GM06990 (cell line): ENCODE measurements at regions not wholly inside any gene's neighbourhood (a gene's known extent, or its start where the extent isn't known, plus 50 kb on each side); places are given as distances from the start of the nearest gene placed in this dataset.

ENCODE experiments used
- DNase-seq: peaks from one replicate; pipeline ENCODE4 v3.0.0-alpha.2; 2011; ENCODE audit not compliant: insufficient read length; ENCODE audit errors: extremely low read depth
- H3K27me3 ChIP-seq: replicated peaks from 2 replicates; pipeline ENCODE4 v1.6.0; 2011; ENCODE audit warnings: low read length; ENCODE audit not compliant: control insufficient read depth, insufficient read depth
- H3K36me3 ChIP-seq: 2 replicates; pipeline ENCODE4 v1.5.1; 2011; ENCODE audit warnings: low read length; ENCODE audit not compliant: control insufficient read depth, insufficient read depth
- H3K4me3 ChIP-seq: replicated peaks from 2 replicates; pipeline ENCODE4 v1.5.1; 2011; ENCODE audit warnings: low read depth, mild to moderate bottlenecking, control low read depth, low read length
- TF ChIP-seq, protein P1 (sequence below): IDR thresholded peaks from 2 replicates; pipeline ENCODE4 v1.5.1; 2011; ENCODE audit warnings: low read length, control low read depth, mild to moderate bottlenecking, inconsistent platforms; ENCODE audit not compliant: insufficient read depth, poor library complexity, severe bottlenecking

DNA sequence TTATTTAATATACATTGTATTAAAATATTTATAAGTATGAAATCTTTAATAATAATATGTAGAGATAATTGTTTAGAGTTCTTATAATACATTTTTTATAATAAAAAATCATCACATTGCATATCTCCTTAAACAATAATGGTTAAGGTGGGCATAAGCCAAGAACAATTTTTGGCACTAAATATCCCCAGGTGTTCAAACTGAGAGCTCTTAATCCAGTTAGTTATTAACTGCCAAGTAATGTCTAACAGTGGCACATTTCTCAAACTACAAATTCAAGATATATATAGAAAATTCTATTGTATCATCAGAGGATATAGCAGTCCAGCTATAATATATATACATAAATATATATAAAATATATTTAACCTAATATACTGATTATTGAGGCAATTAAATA is 680.8 kb downstream of the SI start:
- H3K27me3 ChIP-seq: no peaks in the 10 kb centered on the region
- no peak overlapping the region for H3K4me3 ChIP-seq
- H3K36me3 ChIP-seq: no peaks in the 10 kb centered on the region
- TF ChIP-seq, protein P1, sequence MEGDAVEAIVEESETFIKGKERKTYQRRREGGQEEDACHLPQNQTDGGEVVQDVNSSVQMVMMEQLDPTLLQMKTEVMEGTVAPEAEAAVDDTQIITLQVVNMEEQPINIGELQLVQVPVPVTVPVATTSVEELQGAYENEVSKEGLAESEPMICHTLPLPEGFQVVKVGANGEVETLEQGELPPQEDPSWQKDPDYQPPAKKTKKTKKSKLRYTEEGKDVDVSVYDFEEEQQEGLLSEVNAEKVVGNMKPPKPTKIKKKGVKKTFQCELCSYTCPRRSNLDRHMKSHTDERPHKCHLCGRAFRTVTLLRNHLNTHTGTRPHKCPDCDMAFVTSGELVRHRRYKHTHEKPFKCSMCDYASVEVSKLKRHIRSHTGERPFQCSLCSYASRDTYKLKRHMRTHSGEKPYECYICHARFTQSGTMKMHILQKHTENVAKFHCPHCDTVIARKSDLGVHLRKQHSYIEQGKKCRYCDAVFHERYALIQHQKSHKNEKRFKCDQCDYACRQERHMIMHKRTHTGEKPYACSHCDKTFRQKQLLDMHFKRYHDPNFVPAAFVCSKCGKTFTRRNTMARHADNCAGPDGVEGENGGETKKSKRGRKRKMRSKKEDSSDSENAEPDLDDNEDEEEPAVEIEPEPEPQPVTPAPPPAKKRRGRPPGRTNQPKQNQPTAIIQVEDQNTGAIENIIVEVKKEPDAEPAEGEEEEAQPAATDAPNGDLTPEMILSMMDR: no peak
- no peak for DNase-seq

DNA sequence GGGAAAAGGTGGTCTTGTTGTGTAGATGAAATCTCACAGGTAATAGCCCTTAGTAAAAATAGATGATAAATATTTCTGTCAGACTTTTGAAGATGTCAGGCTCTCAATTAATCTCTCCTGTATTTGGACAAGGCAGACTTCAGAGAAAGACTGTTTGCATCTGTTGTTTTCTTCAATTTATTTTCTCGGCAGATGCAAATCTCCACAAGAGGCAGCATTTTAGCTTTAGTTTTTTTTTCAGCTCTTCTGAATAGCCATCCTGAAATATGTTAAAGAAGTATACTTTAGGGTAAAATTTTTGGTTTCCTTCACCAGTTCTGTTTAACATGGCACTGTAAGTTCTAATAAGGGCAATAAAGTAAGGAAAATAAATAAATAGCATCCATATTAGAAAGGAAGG is 685.1 kb downstream of the SI start:
- Histone ChIP-seq H3K4me3 (no peak overlapping the region), H3K36me3 (no peaks in the 10 kb centered on the region), H3K27me3 (no peaks in the 10 kb centered on the region)
- DNase-seq: no peak
- TF ChIP-seq, protein P1: no peak

DNA sequence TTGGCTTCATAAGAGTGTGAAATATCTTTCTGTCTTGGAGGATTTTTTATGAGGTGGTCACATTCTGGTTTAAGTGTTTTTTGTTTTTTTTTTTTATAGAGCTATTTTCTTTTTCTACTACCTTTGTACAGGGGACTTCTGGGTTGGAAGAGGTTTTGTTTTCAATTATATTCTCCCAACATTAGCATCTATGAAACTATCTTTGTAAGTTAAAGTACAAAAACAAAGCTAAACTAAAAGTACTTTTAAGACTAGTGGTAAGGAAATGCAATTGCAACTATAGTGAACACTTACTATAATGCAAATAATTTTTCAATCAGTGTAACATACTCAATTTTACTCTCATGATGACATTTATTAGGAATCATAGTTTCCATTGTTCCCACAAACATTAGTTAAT is 688.2 kb downstream of the SI start:
- no peaks in the 10 kb centered on the region for H3K27me3 ChIP-seq
- no peaks in the 10 kb centered on the region for H3K36me3 ChIP-seq
- TF ChIP-seq, protein P1: no peak
- no peak overlapping the region for H3K4me3 ChIP-seq
- DNase-seq: no peak

DNA sequence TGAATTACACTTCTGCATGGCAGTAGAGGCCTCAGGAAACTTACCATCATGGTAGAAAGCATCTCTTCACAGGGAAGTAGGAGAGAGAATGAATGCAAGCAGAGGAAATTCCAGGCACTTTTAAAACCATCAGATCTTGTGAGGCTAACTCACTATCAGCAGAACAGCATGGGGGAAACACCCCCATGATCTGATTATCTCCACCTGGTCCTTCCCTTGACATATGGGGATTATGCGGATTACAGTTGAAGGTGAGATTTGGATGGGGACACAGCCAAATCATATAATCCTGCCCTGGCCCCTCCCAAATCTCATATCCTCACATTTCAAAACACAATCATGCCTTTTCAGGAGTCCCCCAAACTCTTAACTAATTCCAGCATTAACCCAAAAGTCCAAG is 691.1 kb downstream of the SI start:
- Histone ChIP-seq H3K36me3 (no peaks in the 10 kb centered on the region), H3K4me3 (no peak overlapping the region)
- TF ChIP-seq, protein P1: no peak

DNA sequence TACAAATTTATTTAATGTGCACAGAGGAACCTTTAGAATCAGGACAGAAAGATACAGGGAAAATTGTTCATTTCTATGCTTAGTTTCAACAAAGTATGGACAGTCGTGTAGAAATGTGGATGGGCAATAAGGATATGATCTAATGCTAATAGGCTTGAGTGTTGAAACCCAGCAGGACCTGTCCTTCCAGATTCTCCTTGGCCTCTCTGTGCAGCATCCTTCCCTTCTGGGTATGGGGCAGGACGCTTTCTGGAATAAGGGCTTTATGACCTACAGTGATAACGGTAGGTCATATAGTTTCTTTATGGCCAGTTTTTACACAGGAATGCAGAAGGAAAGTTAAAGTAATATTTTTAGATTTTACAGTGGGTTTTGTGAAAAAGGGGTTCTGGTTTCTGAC is 698.1 kb downstream of the SI start:
- Histone ChIP-seq H3K27me3 (no peaks in the 10 kb centered on the region), H3K4me3 (no peak overlapping the region), H3K36me3 (no peaks in the 10 kb centered on the region)
- no peak for DNase-seq
- TF ChIP-seq, protein P1: no peak

More for the DNA sequence above, 691.1 kb downstream of the SI start:
- no peak for DNase-seq
- H3K27me3 ChIP-seq: no peaks in the 10 kb centered on the region

DNA sequence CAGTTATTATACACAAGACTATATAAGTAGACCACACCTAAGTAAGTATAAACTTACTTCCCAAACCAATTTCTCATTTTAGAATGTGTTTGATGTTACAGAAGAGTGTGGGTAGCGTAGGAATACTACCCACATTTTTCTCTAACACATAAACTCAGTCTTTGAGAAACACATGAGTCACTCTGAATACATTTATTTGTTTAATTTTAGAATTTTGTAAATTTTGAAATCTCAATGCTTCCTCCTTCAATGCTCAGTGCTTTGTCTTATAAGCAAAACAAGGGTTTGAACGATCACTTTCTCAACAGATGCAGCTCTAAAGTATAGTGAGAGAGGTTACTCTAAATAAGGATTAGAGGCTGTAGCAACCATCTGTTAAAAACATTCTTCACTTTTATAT is 700.8 kb downstream of the SI start:
- DNase-seq: no peak
- Histone ChIP-seq H3K36me3 (no peaks in the 10 kb centered on the region), H3K4me3 (no peak overlapping the region), H3K27me3 (no peaks in the 10 kb centered on the region)
- TF ChIP-seq, protein P1: no peak
